ENCODE measurements at regions not wholly inside any gene's neighbourhood (a gene's known extent, or its start where the extent isn't known, plus 50 kb on each side); places are given as distances from the start of the nearest gene placed in this dataset.

- H3K79me1 ChIP-seq (ENCODE audit: low read depth in 1 of 2, low read length in 2 of 2): no peaks in the 10 kb centered on the region
- no peak overlapping the region for H4K8ac ChIP-seq (ENCODE audit: low read depth in 2 of 2, low read length in 2 of 2)
- no peak for ATAC-seq (ENCODE audit: low read depth)
- H3K18ac ChIP-seq (ENCODE audit: low read depth, low read length): no peak overlapping the region
- H2AK9ac ChIP-seq (replicated peaks; ENCODE audit: low read depth, low read length, poor library complexity): no peak overlapping the region
- BruUV-seq (replicated peaks): no TSS peak
- no peaks in the 10 kb centered on the region for H3K36me3 ChIP-seq (ENCODE audit: control insufficient read depth, insufficient read depth, low read length)
- no peak overlapping the region for H2BK120ac ChIP-seq (ENCODE audit: low read depth, low read length)
- H3K27ac ChIP-seq (ENCODE audit: insufficient read depth, low read length): no peak overlapping the region
- 60% methylated on average over 1 of the region's 13 CpGs; no CpG with 5 or more reads in 1 of the 2 experiments for WGBS, 2 experiments (ENCODE audit: extremely low coverage in 2 of 2, insufficient read length in 1 of 2)
- no peak overlapping the region for H3K4ac ChIP-seq (ENCODE audit: low read depth, low read length)
- H4K5ac ChIP-seq (ENCODE audit: low read depth, low read length): no peak overlapping the region
- H3K56ac ChIP-seq (ENCODE audit: extremely low read depth, insufficient read depth, low read length): no peak overlapping the region
- no peaks in the 10 kb centered on the region for H3K9me1 ChIP-seq (ENCODE audit: insufficient read depth, low read length)
- H3K9ac ChIP-seq (ENCODE audit: low read depth, low read length): no peak overlapping the region
- TF ChIP-seq MAZ (IDR thresholded peaks at IDR 0.05; ENCODE audit: borderline replicate concordance, low read depth, low read length) (no peak), RFX5 (IDR thresholded peaks at IDR 0.05; ENCODE audit: low read depth, low read length) (no peak), MAFK (IDR thresholded peaks at IDR 0.05; ENCODE audit: low read depth, low read length) (no peak), POLR2A (IDR thresholded peaks at IDR 0.05; ENCODE audit: low read depth, low read length) (no peak), CEBPB (IDR thresholded peaks at IDR 0.05; ENCODE audit: low read depth, low read length) (no peak), SMC3 (IDR thresholded peaks at IDR 0.05; ENCODE audit: low read depth, low read length) (no peak), MXI1 (IDR thresholded peaks at IDR 0.05; ENCODE audit: borderline replicate concordance, low read depth, low read length) (no peak), BHLHE40 (IDR thresholded peaks at IDR 0.05; ENCODE audit: low read depth, low read length) (no peak), USF2 (IDR thresholded peaks at IDR 0.05; ENCODE audit: low read depth, low read length) (no peak), CHD1 (IDR thresholded peaks at IDR 0.05; ENCODE audit: low read depth, low read length) (no peak), NFE2L2 (IDR thresholded peaks at IDR 0.05; ENCODE audit: low read depth, low read length) (no peak), RCOR1 (IDR thresholded peaks at IDR 0.05; ENCODE audit: insufficient replicate concordance, low read length) (no peak), RAD21 (IDR thresholded peaks at IDR 0.05; ENCODE audit: low read length) (no peak)
- H2BK5ac ChIP-seq (ENCODE audit: low read depth, low read length, poor library complexity, severe bottlenecking): no peak overlapping the region
- no peak overlapping the region for H3K14ac ChIP-seq (replicated peaks; ENCODE audit: low read depth, low read length)
- no peak for DNase-seq
- in situ Hi-C loops (cut with MboI; ENCODE audit: low sequenced_read_pairs) (no loop called here), intact Hi-C loops (cut with micrococcal nuclease) (no loop called here), dilution Hi-C loops (cut with HindIII; ENCODE audit: low sequenced_read_pairs, unreplicated experiment) (no loop called here)
- H2BK15ac ChIP-seq (ENCODE audit: low read depth, low read length): no peak overlapping the region
- no peak overlapping the region for H4K91ac ChIP-seq (ENCODE audit: insufficient read depth, low read depth, low read length)
- peaks cover 6% of the 10 kb centered on the region; the same call in 1 of the 2 replicates for H3K27me3 ChIP-seq (ENCODE audit: control insufficient read depth, insufficient read depth, low read length)
- H2BK20ac ChIP-seq (ENCODE audit: low read depth, low read length): no peak overlapping the region
- no peak overlapping the region for H3K4me2 ChIP-seq (ENCODE audit: low read depth, low read length)
- ChIA-PET CTCF (no interaction called here), POLR2A (ENCODE audit: unreplicated experiment) (no interaction called here)
- no peaks in the 10 kb centered on the region for H3K4me1 ChIP-seq (ENCODE audit: control insufficient read depth, insufficient read depth, low read length)
- no peak overlapping the region for H2AFZ ChIP-seq (replicated peaks; ENCODE audit: low read length, poor library complexity)
- no peak overlapping the region for H3K23ac ChIP-seq (ENCODE audit: low read depth, low read length)
- H3K9me3 ChIP-seq (ENCODE audit: control insufficient read depth, insufficient read depth, low read length): no peaks in the 10 kb centered on the region
- H2AK5ac ChIP-seq (ENCODE audit: low read depth, low read length): no peak overlapping the region
- H4K20me1 ChIP-seq (ENCODE audit: insufficient read depth, low read length): no peaks in the 10 kb centered on the region
- no peak overlapping the region for H3K4me3 ChIP-seq (ENCODE audit: insufficient read depth, low read depth, low read length)
Measured at GRCh38 chr6:27568226-27568897, 95.5 kb upstream of the ZNF184 start.

Measured in IMR-90 (cell line).